T-helper 1 cell treated with Interleukin-12 subunit alpha and Interleukin-12 subunit beta and Interleukin-4 antibody, amounts not matched to agents 30 ng/mL and 1 ng/mL, for 36 hours (primary cell): ENCODE measurements at regions not wholly inside any gene's neighbourhood (a gene's known extent, or its start where the extent isn't known, plus 50 kb on each side); places are given as distances from the start of the nearest gene placed in this dataset.

ENCODE experiments used
- intact Hi-C: fragments of 100-400 bp; cut with micrococcal nuclease; formaldehyde crosslinking; loops from one replicate; pipeline ENCODE4 v1.15.1; 2024

- intact Hi-C loops = no loop called here
Observed at GRCh38 chr13:93118081-93118615, 108.5 kb upstream of the GPC6 start.

GRCh38 chr13:93140912-93141311 lies 85.7 kb upstream of the GPC6 start:
- intact Hi-C loops = no loop called here

DNA sequence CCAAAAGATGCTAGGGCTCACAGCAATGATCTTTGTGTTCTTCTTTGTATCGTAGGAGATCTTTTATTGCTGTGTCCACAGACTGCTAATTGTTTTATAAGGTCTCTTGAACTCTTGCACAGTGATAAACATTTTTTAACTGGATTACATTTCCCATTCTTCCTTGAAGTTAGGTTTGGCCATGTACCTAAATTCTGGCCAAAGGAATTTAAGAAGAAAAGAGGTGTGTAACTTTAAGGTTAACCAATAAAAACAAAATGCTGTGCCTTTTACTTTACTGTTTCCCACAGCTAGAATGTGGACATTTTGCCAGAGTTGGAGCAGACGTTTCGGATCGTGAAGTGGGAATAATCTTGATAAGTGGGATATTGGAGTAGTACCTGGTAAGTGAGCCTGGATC lies 82.6 kb upstream of the GPC6 start:
- intact Hi-C loops = no loop called here

GRCh38 chr13:93145199-93145598 lies 81.4 kb upstream of the GPC6 start:
- intact Hi-C loops = no loop called here

- intact Hi-C loops = no loop called here
Observed at GRCh38 chr13:93146584-93147297, 79.9 kb upstream of the GPC6 start.

DNA sequence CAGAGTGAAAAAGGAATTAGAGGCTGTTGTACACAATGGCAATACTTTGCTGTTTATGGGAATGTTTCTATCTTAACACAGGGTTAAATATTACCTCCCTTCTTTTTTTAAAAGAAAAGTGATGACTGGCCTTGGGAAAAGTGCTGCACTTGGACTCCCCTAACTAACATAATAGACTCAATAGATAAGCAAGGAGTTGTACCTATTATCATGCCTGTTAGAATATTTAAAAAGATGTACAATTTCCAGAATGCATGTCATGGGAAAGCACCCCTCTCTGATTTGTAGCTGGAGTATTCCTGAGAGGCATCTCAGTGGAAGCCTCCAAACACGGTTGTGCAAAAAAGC lies 79.3 kb upstream of the GPC6 start:
- intact Hi-C loops = no loop called here

DNA sequence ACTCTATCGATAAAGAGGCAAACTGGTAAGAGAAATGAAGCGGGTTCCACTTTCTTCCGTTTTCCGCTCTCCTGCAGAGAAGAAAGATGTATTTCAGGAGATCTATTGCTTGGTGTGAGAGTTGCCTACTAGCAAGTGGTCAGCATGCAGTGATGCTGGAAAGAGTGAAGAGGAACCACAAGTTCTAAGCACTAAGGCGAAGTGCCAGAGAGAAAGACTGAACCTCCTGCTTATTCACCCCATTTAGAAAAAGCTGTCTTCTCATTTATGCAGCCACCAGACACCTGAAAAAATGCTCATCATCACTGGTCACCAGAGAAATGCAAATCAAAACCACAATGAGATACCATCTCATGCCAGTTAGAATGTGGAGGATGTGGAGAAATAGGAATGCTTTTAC lies 78.7 kb upstream of the GPC6 start:
- intact Hi-C loops = no loop called here

DNA sequence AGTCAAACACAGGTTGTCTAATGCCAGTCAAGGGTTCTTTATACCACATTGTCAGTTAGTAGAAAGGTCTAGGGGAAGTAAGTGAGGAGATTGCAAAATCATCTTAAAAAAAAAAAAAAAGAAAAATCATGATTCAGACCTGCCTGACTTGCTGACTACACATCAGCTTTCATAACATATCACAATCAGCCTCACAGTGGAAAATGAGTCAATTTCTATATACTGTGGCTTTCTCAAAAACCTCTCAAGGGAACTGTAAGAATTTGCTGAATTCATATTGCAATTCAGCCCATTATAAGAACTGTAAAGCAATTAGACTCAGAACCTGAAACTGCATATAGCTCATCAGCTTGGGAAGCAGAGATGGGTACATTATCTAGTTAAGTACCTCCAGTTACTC lies 75.3 kb upstream of the GPC6 start:
- intact Hi-C loops = no loop called here

GRCh38 chr13:93158565-93158964 lies 68.0 kb upstream of the GPC6 start:
- intact Hi-C loops = no loop called here

DNA sequence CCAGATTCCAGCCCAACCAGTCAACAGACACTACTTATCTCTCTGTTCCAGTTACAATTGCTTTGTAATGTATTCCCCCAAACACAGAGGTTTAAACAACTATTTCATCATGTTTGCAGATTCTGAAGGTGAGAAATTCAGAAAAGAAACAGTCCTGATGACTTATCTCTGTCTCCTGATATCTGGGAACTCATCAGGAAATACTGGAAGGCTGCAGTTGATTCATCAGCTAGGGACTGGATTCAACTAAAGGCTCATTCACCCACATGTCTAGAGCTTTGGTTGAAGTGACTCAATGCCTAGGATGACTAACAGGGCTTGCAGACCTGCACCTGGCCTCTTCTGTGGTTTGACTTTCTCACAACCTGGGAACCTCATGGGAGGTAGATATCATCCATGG lies 56.6 kb upstream of the GPC6 start:
- intact Hi-C loops = no loop called here

DNA sequence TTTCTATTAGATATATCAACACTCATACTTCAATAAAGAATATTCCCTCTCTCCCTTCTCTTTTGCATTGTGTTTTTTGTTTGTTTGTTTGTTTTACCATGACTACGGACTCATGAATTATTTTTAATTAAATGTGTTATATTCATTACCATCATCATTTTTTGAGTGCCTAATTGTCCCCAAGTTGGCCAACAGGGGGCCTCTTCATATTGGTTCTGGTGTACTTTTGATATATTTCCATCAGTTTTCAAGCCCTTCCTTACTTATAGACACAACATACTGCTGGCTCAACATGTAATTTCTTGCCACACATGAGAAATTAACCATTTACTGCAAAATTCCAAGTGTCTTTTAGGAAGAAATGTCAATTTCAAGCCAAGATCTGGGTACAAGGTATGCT lies 54.5 kb upstream of the GPC6 start:
- intact Hi-C loops = no loop called here

GRCh38 chr13:93173654-93174053 lies 53.0 kb upstream of the GPC6 start:
- intact Hi-C loops = no loop called here

- intact Hi-C loops = no loop called here
Observed at GRCh38 chr13:93174260-93174659, 52.3 kb upstream of the GPC6 start.
